ENCODE measurements at regions not wholly inside any gene's neighbourhood (a gene's known extent, or its start where the extent isn't known, plus 50 kb on each side); places are given as distances from the start of the nearest gene placed in this dataset.

GRCh38 chr6:80728101-80728750 is 621.8 kb downstream of the BCKDHB start:
- TF ChIP-seq, protein P1, sequence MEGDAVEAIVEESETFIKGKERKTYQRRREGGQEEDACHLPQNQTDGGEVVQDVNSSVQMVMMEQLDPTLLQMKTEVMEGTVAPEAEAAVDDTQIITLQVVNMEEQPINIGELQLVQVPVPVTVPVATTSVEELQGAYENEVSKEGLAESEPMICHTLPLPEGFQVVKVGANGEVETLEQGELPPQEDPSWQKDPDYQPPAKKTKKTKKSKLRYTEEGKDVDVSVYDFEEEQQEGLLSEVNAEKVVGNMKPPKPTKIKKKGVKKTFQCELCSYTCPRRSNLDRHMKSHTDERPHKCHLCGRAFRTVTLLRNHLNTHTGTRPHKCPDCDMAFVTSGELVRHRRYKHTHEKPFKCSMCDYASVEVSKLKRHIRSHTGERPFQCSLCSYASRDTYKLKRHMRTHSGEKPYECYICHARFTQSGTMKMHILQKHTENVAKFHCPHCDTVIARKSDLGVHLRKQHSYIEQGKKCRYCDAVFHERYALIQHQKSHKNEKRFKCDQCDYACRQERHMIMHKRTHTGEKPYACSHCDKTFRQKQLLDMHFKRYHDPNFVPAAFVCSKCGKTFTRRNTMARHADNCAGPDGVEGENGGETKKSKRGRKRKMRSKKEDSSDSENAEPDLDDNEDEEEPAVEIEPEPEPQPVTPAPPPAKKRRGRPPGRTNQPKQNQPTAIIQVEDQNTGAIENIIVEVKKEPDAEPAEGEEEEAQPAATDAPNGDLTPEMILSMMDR (conservative IDR thresholded peaks at IDR 0.05; ENCODE audit: low read depth, low read length): no peak
- no peak for TF ChIP-seq EZH2 (IDR thresholded peaks at IDR 0.05; ENCODE audit: borderline replicate concordance, low read depth, low read length, poor library complexity, severe bottlenecking)
